Progenitor cell of endocrine pancreas (in vitro differentiated cells): ENCODE measurements at regions not wholly inside any gene's neighbourhood (a gene's known extent, or its start where the extent isn't known, plus 50 kb on each side); places are given as distances from the start of the nearest gene placed in this dataset.

ENCODE experiments used
- DNase-seq: peaks from one replicate; pipeline ENCODE4 v3.0.0; 2021; ENCODE audit warnings: low spot score; ENCODE audit not compliant: unreplicated experiment
- H3K27ac Mint-ChIP-seq: 2 replicates; pipeline ENCODE4 v1.8.0; 2021; ENCODE audit warnings: mild to moderate bottlenecking, moderate library complexity, mixed read lengths
- H3K27me3 Mint-ChIP-seq: 2 replicates; pipeline ENCODE4 v1.8.0; 2021; ENCODE audit warnings: mixed read lengths
- H3K36me3 Mint-ChIP-seq: 2 replicates; pipeline ENCODE4 v1.8.0; 2022; ENCODE audit warnings: mixed read lengths; ENCODE audit not compliant: insufficient read depth
- H3K4me1 Mint-ChIP-seq: 2 replicates; pipeline ENCODE4 v1.8.0; 2021; ENCODE audit warnings: low read depth, mixed read lengths
- H3K4me3 Mint-ChIP-seq: 2 replicates; pipeline ENCODE4 v1.8.0; 2021; ENCODE audit warnings: low read depth, mild to moderate bottlenecking, moderate library complexity, mixed read lengths
- H3K9me3 Mint-ChIP-seq: 2 replicates; pipeline ENCODE4 v1.8.0; 2021; ENCODE audit warnings: low read depth, mixed read lengths
- TF ChIP-seq, protein P1 (sequence below): fragments of 200-600 bp; sonication (generic); IDR thresholded peaks from one replicate; pipeline ENCODE4 v1.5.0; 2021; ENCODE audit warnings: antibody characterized with exemption, mild to moderate bottlenecking; ENCODE audit not compliant: unreplicated experiment

DNA sequence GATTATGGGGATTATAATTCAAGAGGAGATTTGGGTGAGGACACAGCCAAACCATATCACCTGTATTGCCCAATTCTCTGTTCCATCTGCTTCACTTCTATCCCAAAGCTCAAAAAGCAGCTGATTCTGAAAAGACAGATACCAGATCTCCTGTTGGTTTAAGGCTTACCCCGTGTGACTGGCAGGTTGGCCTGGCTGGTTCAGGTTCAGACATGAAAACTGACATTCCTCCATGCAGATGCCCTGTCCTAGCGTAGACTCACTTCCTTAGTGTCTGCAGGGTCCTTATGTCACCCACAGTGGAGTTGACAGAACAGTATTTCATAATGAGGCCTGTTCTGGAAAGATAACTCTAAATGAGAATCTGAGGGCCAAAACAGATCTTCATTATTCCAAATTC, 61.1 kb upstream of the FLRT2 start:
- Mint-ChIP-seq H3K4me3 (no peak overlapping the region), H3K9me3 (peaks cover 15% of the 10 kb centered on the region), H3K4me1 (peaks cover 48% of the 10 kb centered on the region), H3K27ac (no peak overlapping the region), H3K36me3 (peaks cover 5% of the 10 kb centered on the region), H3K27me3 (no peaks in the 10 kb centered on the region)
- TF ChIP-seq, protein P1, sequence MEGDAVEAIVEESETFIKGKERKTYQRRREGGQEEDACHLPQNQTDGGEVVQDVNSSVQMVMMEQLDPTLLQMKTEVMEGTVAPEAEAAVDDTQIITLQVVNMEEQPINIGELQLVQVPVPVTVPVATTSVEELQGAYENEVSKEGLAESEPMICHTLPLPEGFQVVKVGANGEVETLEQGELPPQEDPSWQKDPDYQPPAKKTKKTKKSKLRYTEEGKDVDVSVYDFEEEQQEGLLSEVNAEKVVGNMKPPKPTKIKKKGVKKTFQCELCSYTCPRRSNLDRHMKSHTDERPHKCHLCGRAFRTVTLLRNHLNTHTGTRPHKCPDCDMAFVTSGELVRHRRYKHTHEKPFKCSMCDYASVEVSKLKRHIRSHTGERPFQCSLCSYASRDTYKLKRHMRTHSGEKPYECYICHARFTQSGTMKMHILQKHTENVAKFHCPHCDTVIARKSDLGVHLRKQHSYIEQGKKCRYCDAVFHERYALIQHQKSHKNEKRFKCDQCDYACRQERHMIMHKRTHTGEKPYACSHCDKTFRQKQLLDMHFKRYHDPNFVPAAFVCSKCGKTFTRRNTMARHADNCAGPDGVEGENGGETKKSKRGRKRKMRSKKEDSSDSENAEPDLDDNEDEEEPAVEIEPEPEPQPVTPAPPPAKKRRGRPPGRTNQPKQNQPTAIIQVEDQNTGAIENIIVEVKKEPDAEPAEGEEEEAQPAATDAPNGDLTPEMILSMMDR, result no peak
- no peak for DNase-seq

DNA sequence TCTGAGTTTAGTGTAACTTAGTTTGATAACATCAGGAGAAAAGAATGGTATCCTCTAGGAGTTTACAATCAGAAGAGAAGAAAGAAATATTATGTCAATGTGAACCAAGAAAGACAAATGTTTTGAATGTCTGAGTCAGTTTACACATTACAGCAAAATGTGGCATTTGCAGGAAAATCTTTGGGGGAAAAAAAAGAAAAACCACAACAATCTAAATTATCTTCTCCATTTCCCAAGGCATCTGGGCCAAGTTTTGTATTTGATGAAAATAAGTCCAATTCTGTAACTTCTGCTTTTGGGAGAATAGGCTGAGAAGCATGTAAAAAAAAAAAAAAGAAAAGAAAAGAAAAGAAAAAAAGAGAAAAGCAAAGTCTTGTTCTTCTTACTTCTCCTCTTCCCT, 58.8 kb upstream of the FLRT2 start:
- Mint-ChIP-seq H3K4me3 (no peak overlapping the region), H3K27me3 (no peaks in the 10 kb centered on the region), H3K36me3 (peaks cover 4% of the 10 kb centered on the region), H3K4me1 (peaks cover 53% of the 10 kb centered on the region), H3K9me3 (peaks cover 3% of the 10 kb centered on the region), H3K27ac (peak overlapping the region; percentile 88)
- TF ChIP-seq, protein P1, result no peak
- no peak for DNase-seq

DNA sequence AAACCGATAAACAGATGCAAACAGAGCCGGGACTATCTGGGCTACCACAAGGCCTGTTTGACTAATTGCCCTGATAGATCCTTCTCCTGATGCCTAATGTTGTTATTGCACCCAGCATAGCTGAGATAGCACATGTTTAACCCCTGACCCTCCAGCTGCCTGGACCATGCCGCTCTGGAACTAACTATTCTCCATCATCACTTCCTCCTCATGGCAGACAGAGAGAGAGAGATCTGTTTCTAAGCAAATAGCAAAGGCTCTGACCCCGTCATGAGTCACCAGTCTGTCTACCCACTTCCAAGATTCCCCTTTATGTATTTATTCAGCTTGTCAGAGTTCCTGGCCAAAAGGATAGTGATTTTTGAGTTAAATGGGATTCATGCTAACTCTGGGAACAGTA, 58.2 kb upstream of the FLRT2 start:
- Mint-ChIP-seq H3K9me3 (peaks cover 6% of the 10 kb centered on the region), H3K4me3 (no peak overlapping the region), H3K4me1 (peaks cover 51% of the 10 kb centered on the region), H3K27me3 (no peaks in the 10 kb centered on the region), H3K36me3 (peaks cover 6% of the 10 kb centered on the region), H3K27ac (peak overlapping the region; percentile 88)
- TF ChIP-seq, protein P1, result no peak
- no peak for DNase-seq

DNA sequence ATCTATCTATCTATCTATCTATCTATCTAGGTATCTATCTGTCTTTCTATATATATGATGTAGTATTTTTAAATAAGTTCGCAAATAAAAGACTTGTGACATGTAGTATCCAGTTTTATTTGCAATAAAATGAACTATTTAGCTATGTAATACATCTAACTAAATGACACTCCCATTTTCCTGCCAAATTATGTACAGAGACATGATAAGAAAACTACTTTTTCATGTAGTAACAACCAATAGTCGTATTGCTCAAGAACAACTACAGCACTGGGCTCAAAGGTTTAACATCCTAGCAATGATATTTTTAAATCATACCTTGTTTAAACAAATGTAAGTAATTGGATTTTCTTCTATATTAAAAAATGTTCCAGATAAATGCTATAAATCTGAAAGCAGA, 55.5 kb upstream of the FLRT2 start:
- Mint-ChIP-seq H3K27ac (no peak overlapping the region), H3K4me3 (no peak overlapping the region), H3K4me1 (peaks cover 40% of the 10 kb centered on the region), H3K9me3 (peaks cover 7% of the 10 kb centered on the region), H3K27me3 (no peaks in the 10 kb centered on the region), H3K36me3 (peaks cover 5% of the 10 kb centered on the region)
- DNase-seq, result no peak
- TF ChIP-seq, protein P1, result no peak

DNA sequence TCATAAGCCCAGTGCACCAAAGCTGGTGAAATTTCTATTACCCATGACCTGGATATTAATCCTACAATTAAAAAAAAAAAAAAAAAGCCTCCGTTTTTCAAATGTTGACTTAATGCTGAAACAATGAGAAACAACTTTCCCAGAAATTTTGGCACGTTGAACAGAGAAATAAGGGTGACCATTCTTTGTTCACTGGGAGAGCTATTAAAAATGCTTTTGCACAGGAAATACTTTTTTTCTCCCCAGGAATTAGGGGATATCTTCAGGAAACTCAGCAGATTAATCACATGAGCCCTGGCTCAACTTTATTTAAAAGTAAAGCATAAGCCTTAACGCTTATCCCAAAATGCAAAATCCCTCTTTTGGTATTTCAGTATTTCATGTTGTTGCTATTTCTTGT, 54.8 kb upstream of the FLRT2 start:
- no peaks in the 10 kb centered on the region for H3K27me3 Mint-ChIP-seq
- no peak for DNase-seq
- peaks cover 39% of the 10 kb centered on the region for H3K4me1 Mint-ChIP-seq
- TF ChIP-seq, protein P1, result no peak
- H3K4me3 Mint-ChIP-seq, result no peak overlapping the region
- peaks cover 5% of the 10 kb centered on the region for H3K36me3 Mint-ChIP-seq
- peaks cover 7% of the 10 kb centered on the region for H3K9me3 Mint-ChIP-seq
- no peak overlapping the region for H3K27ac Mint-ChIP-seq
